B cell (primary cell): ENCODE measurements at regions not wholly inside any gene's neighbourhood (a gene's known extent, or its start where the extent isn't known, plus 50 kb on each side); places are given as distances from the start of the nearest gene placed in this dataset.
A peak's percentile ranks its signal among the peaks of the same experiment; 100 is the strongest.

Source experiments
- ATAC-seq: fragments of 200-7000 bp; cut with Tn5 transposase; one replicate; pipeline ENCODE4 v1.10.0; 2021; ENCODE audit warnings: low read depth, mild to moderate bottlenecking, moderate number of reproducible peaks, moderate library complexity
- CTCF ChIA-PET: fragments of 350-600 bp; sonication (Branson Sonifier 250); formaldehyde crosslinking; loops from one replicate; lab custom pipeline; 2021; ENCODE audit warnings: antibody characterized with exemption, inconsistent platforms; lab: Charles Lee
- POLR2A ChIA-PET: fragments of 350-600 bp; sonication (Branson Sonifier 250); formaldehyde crosslinking; loops from one replicate; lab custom pipeline; 2021; ENCODE audit warnings: antibody characterized with exemption; lab: Charles Lee
- DNase-seq: peaks from one replicate; pipeline ENCODE4 v3.0.0; 2013
- H2AFZ ChIP-seq: 2 replicates; pipeline ENCODE4 v1.6.1; 2012; ENCODE audit warnings: mild to moderate bottlenecking, low read depth, low read length; ENCODE audit not compliant: insufficient read depth, poor library complexity, severe bottlenecking
- H3K27ac ChIP-seq, 2 donors: 1 replicate in 1 of 2; 2 replicates in 1 of 2; pipeline ENCODE4 v1.5.1; 2012 to 2013; ENCODE audit warnings: low read length in 2 of 2, mild to moderate bottlenecking in 2 of 2, moderate library complexity in 1 of 2
- H3K27me3 ChIP-seq, 4 experiments: fragments of 200-600 bp in 1 of 4; sonication (generic) in 1 of 4; replicated peaks in 1 of 4; 1 replicate in 2 of 4; 2 replicates in 2 of 4; pipeline versions ENCODE4 v1.6.1 to v1.7.0; 2013 to 2016; ENCODE audit warnings: low read length in 3 of 4, mild to moderate bottlenecking in 2 of 4, mixed read lengths in 1 of 4, moderate library complexity in 1 of 4; ENCODE audit not compliant: insufficient read depth in 4 of 4, control insufficient read depth in 3 of 4; ENCODE audit errors: control extremely low read depth in 1 of 4
- H3K36me3 ChIP-seq, 2 experiments: replicated peaks in 1 of 2; 1 replicate in 1 of 2; 2 replicates in 1 of 2; pipeline versions ENCODE4 v1.6.1 to v1.7.1; 2013; ENCODE audit warnings: low read length in 1 of 2; ENCODE audit not compliant: insufficient read depth in 2 of 2, control insufficient read depth in 1 of 2; ENCODE audit errors: control extremely low read depth in 1 of 2, extremely low read depth in 1 of 2
- H3K4me1 ChIP-seq, 2 donors: fragments of 200-600 bp in 1 of 2; sonication (generic) in 1 of 2; 1 replicate in 1 of 2; 2 replicates in 1 of 2; pipeline versions ENCODE4 v1.5.1 to v1.6.1; 2013 to 2017; ENCODE audit warnings: low read length in 2 of 2; ENCODE audit not compliant: control insufficient read depth in 2 of 2, insufficient read depth in 2 of 2
- H3K4me2 ChIP-seq: replicated peaks from 2 replicates; pipeline ENCODE3; 2012; ENCODE audit warnings: mild to moderate bottlenecking, low read depth, low read length; ENCODE audit not compliant: poor library complexity, severe bottlenecking
- H3K4me3 ChIP-seq, 5 experiments: fragments of 200-600 bp in 1 of 5; sonication (generic) in 1 of 5; 1 replicate in 3 of 5; 2 replicates in 2 of 5; pipeline versions ENCODE4 v1.5.1 to v1.7.0; 2011 to 2016; ENCODE audit warnings: low read length in 4 of 5, mild to moderate bottlenecking in 4 of 5, low read depth in 2 of 5, control low read depth in 1 of 5, moderate library complexity in 1 of 5; ENCODE audit not compliant: insufficient read depth in 1 of 5; ENCODE audit errors: control extremely low read depth in 1 of 5, extremely low read depth in 1 of 5
- H3K79me2 ChIP-seq: fragments of 200-600 bp; sonication (generic); one replicate; pipeline ENCODE4 v1.6.0; 2016; ENCODE audit warnings: low read length; ENCODE audit not compliant: control insufficient read depth, insufficient read depth
- H3K9ac ChIP-seq: fragments of 200-600 bp; sonication (generic); 2 replicates; pipeline ENCODE4 v1.6.1; 2017; ENCODE audit warnings: mild to moderate bottlenecking, low read length, moderate library complexity
- H3K9me3 ChIP-seq, 3 donors: one replicate each; pipeline versions ENCODE4 v1.6.1 to v1.7.1; 2013; ENCODE audit warnings: low read length in 2 of 3; ENCODE audit not compliant: control insufficient read depth in 2 of 3, insufficient read depth in 1 of 3; ENCODE audit errors: control extremely low read depth in 1 of 3
- H4K20me1 ChIP-seq: 2 replicates; pipeline ENCODE4 v1.6.0; 2012; ENCODE audit warnings: mild to moderate bottlenecking, low read length; ENCODE audit not compliant: insufficient read depth, control insufficient read depth, poor library complexity, severe bottlenecking
- H3K27ac Mint-ChIP-seq: one replicate; pipeline ENCODE4 v1.8.0; 2021; ENCODE audit warnings: mixed read lengths
- H3K27me3 Mint-ChIP-seq: one replicate; pipeline ENCODE4 v1.8.0; 2021; ENCODE audit warnings: mixed read lengths
- H3K4me1 Mint-ChIP-seq: one replicate; pipeline ENCODE4 v1.8.0; 2021; ENCODE audit warnings: mixed read lengths
- H3K4me3 Mint-ChIP-seq: one replicate; pipeline ENCODE4 v1.8.0; 2021; ENCODE audit warnings: mixed read lengths
- H3K9me3 Mint-ChIP-seq: one replicate; pipeline ENCODE4 v1.8.0; 2022; ENCODE audit warnings: mixed read lengths; ENCODE audit not compliant: insufficient read depth
- EZH2 ChIP-seq: IDR thresholded peaks from 2 replicates; pipeline ENCODE4 v1.6.1; 2012; ENCODE audit warnings: borderline replicate concordance, low read depth, mild to moderate bottlenecking, moderate library complexity, low read length; ENCODE audit not compliant: insufficient read depth, poor library complexity, severe bottlenecking
- WGBS: methylation state at CpG from one replicate; pipeline ENCODE4 v1.1.5; 2013; ENCODE audit warnings: missing lambda C conversion rate; ENCODE audit not compliant: insufficient coverage; 5-methylcytosine and 5-hydroxymethylcytosine counted together
- intact Hi-C: fragments of 100-400 bp; cut with micrococcal nuclease; formaldehyde crosslinking; loops from one replicate; pipeline ENCODE4 v1.10.0; 2022
- TF ChIP-seq, protein P1 (sequence below): fragments of 200-600 bp; IDR thresholded peaks from one replicate; pipeline ENCODE4 v1.8.0; 2022; ENCODE audit warnings: antibody characterized with exemption, mild to moderate bottlenecking

GRCh38 chr17:81345228-81346089, 49.8 kb upstream of the BAHCC1 start:
- Histone ChIP-seq H3K27me3 (peaks cover 0 to 60% (median 35%) of the 10 kb centered on the region in 4 experiments), H3K4me3 (peak overlapping the region in 4 of 5 experiments; percentile 34 to 61 (median 58)), H2AFZ (peak overlapping the region; percentile 70), H3K9me3 (peaks cover 0 to 42% (median 0%) of the 10 kb centered on the region in 3 donors), H4K20me1 (peaks cover 12% of the 10 kb centered on the region), H3K27ac (no peak overlapping the region), H3K4me1 (peaks cover 34 to 36% of the 10 kb centered on the region in 2 donors), H3K4me2 (peak overlapping the region; percentile 94), H3K36me3 (no peaks in the 10 kb centered on the region), H3K9ac (peak overlapping the region; percentile 55), H3K79me2 (no peaks in the 10 kb centered on the region)
- Mint-ChIP-seq H3K27me3 (peaks cover 29% of the 10 kb centered on the region), H3K4me1 (peaks cover 19% of the 10 kb centered on the region), H3K9me3 (no peaks in the 10 kb centered on the region), H3K27ac (no peak overlapping the region), H3K4me3 (peak overlapping the region; percentile 71)
- ATAC-seq (peak; percentile 26), DNase-seq (peak; percentile 68)
- CTCF ChIA-PET, result interaction anchor here (1.2 kb wide), 1 partner anchor 52 kb away, joined by 3 read pairs; no protein-coding TSS in a partner anchor
- POLR2A ChIA-PET, result interaction anchor here (0.5 kb wide), 1 partner anchor 47 kb away, joined by 4 read pairs; no protein-coding TSS in a partner anchor
- WGBS, result 2% methylated on average over 94 of the region's 95 CpGs
- intact Hi-C loops, result loop anchor here (1.0 kb wide), 3 partner anchors 50 to 167 kb away; partner anchors contain the start of genes ACTG1 and SLC38A10
- no peak for TF ChIP-seq EZH2
- TF ChIP-seq, protein P1, sequence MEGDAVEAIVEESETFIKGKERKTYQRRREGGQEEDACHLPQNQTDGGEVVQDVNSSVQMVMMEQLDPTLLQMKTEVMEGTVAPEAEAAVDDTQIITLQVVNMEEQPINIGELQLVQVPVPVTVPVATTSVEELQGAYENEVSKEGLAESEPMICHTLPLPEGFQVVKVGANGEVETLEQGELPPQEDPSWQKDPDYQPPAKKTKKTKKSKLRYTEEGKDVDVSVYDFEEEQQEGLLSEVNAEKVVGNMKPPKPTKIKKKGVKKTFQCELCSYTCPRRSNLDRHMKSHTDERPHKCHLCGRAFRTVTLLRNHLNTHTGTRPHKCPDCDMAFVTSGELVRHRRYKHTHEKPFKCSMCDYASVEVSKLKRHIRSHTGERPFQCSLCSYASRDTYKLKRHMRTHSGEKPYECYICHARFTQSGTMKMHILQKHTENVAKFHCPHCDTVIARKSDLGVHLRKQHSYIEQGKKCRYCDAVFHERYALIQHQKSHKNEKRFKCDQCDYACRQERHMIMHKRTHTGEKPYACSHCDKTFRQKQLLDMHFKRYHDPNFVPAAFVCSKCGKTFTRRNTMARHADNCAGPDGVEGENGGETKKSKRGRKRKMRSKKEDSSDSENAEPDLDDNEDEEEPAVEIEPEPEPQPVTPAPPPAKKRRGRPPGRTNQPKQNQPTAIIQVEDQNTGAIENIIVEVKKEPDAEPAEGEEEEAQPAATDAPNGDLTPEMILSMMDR, result no peak
